ENCODE measurements at regions not wholly inside any gene's neighbourhood (a gene's known extent, or its start where the extent isn't known, plus 50 kb on each side); places are given as distances from the start of the nearest gene placed in this dataset.

DNA sequence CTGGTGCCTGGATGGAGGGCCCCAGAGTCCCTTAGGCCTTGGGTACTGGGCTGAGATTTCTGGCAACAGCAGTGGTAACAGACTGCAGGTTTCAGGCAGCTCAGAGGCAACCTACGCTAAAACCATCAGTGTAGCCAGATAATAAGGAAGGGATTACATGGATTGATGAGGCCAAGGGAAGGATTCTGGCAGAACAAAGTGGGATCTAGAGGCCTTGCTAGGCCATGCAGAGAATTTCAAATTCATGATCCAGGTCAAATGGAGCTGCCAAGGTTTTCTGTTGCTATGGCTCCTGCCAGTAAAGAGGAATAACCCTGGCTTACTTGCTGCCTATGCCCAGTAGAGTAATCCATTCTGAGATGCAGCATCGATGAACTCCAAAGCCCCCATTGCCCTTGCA is 445.7 kb downstream of the ADRA2A start:
- DNase-seq (ENCODE audit: insufficient read length, low spot score): no peak
- TF ChIP-seq POLR2A (IDR thresholded peaks at IDR 0.05; ENCODE audit: low read depth, low read length): no peak
- FAIRE-seq: no peak

DNA sequence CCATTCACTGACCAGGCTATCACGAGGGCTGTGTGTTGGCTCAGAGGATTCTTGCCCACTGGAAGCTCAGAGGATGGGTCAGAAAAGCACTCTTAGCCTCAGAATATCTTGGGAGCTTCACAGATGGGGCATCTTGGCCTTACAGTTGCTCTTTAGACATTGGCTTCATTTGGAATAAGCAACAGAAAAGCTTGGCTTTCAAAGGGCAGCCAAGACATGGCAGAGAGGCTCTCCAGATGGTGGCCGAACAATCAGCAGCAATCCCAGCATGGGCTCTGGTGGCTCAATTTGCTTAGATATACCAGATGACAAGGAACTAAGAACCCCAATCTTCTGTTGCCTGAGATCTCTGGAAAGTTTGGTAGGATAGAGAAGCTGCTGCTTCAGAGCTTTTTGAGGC is 446.2 kb downstream of the ADRA2A start:
- TF ChIP-seq POLR2A (IDR thresholded peaks at IDR 0.05; ENCODE audit: low read depth, low read length): no peak
- DNase-seq (ENCODE audit: insufficient read length, low spot score): no peak
- no peak for FAIRE-seq

DNA sequence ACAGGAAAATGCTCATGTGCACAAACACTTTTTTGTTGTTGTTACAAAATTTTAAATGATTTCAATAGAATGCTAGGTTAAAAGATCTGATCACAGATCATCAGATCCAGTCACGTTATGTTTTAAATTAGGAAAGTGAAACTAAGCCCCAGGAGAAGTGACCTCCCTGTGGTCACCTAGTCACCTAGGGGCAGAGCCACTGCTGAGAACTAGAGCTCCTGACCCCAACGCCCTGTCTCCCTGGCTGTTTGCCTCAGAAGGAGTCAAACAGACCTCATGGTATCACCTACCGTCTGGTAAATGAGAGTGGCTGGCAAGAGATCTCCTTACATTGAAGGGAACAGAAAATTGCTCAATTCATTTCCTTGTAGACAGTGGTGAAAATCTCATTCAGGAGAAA is 447.3 kb downstream of the ADRA2A start:
- TF ChIP-seq POLR2A (IDR thresholded peaks at IDR 0.05; ENCODE audit: low read depth, low read length): no peak
- no peak for DNase-seq (ENCODE audit: insufficient read length, low spot score)
- FAIRE-seq: no peak

DNA sequence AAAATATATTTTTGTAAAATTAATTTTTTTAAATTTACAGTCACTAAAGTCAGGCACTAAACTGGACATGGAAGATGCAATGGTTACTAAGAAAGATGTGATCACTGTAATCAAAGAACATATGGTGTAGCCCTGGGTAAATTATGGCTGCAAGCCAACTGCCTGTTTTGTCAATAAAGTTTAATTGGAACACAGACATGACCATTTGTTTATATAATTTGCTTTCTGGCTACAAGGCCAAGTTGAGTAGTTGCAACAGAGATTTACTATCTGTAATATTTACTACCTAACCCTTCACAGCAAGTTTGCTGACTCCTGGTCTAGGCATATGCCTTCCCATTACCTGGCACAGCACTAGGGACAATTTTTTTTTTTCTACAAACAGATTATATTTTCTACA is 448.9 kb downstream of the ADRA2A start:
- no peak for DNase-seq (ENCODE audit: insufficient read length, low spot score)
- FAIRE-seq: no peak
- TF ChIP-seq POLR2A (IDR thresholded peaks at IDR 0.05; ENCODE audit: low read depth, low read length): no peak

DNA sequence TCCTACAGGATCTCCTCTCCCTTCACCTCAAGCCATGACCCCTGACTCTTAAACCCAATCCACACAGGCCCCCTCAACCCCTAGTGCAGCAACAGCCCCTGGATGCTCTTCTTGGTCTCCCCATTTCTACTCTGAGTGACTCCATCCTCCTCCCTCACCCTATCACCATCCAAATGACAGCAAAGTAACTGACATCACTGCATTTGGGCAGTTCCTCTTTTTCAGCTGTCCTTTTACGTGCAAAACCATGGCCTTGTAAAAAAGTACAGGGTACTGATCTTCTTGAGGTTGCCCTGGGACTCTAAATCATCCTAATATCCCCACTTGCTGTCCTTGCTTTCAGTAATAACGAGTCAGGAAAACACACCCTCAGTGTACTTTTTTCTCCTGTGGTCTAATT is 454.9 kb downstream of the ADRA2A start:
- no peak for TF ChIP-seq POLR2A (IDR thresholded peaks at IDR 0.05; ENCODE audit: low read depth, low read length)
- DNase-seq (ENCODE audit: insufficient read length, low spot score) (no peak), FAIRE-seq (no peak)

DNA sequence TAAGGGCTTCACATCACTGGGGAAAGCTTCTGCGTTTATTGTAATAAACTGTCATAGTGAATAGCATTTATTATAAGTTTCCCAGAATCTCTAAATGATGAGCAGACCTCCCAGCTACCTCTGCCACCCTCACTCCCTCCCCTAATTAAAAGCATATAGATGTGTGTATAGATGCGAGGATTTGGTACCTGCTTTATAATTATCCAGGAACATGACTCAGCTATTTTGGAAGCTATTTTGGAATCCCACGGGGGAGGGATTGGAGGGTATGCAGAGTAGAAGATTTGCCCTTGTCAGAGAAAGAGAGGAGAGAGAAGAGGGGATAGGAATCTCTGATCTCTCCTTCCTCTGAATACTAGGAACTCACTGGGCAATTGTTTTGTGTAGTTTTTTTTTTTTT is 455.3 kb downstream of the ADRA2A start:
- DNase-seq (ENCODE audit: insufficient read length, low spot score) (no peak), FAIRE-seq (no peak)
- TF ChIP-seq POLR2A (IDR thresholded peaks at IDR 0.05; ENCODE audit: low read depth, low read length): no peak

DNA sequence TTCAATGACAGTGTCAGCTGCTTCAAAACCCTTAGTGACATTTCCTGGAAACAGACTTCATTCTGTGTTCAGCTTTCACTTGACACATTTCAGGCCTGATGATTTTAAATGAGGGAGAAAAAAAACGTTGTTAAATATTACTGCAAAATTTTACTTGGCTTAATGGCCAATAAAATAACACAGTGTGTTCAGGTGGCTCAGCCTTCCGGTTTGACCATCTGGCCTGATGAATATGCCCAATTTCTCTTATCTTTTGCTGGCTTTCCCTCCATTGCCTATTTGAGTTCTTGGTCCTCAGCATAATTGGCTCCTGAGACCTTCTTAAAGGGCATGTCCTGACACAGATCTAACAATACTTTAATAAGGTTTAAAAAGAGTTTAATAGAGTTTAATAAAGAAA is 462.4 kb downstream of the ADRA2A start:
- TF ChIP-seq POLR2A (IDR thresholded peaks at IDR 0.05; ENCODE audit: low read depth, low read length): no peak
- DNase-seq (ENCODE audit: insufficient read length, low spot score): no peak
- FAIRE-seq: no peak

DNA sequence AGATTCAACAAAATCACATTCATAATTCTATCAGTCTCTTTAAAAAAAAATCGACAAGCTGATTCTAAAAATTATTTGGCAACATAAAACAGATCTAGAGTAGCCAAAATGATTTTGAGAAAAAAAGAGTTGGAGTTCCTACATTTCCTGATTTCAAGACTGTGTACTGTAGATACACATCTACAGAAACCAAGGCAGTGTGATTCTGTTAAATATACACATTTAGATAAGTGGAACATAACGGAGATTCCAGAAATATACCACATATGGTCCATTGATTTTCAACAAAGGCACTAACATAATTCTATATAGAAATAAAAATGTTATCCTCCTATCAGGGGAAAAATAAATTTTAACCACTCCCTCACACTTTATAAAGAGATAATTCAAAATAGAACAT is 467.0 kb downstream of the ADRA2A start:
- TF ChIP-seq POLR2A (IDR thresholded peaks at IDR 0.05; ENCODE audit: low read depth, low read length): no peak
- no peak for FAIRE-seq
- DNase-seq (ENCODE audit: insufficient read length, low spot score): no peak

DNA sequence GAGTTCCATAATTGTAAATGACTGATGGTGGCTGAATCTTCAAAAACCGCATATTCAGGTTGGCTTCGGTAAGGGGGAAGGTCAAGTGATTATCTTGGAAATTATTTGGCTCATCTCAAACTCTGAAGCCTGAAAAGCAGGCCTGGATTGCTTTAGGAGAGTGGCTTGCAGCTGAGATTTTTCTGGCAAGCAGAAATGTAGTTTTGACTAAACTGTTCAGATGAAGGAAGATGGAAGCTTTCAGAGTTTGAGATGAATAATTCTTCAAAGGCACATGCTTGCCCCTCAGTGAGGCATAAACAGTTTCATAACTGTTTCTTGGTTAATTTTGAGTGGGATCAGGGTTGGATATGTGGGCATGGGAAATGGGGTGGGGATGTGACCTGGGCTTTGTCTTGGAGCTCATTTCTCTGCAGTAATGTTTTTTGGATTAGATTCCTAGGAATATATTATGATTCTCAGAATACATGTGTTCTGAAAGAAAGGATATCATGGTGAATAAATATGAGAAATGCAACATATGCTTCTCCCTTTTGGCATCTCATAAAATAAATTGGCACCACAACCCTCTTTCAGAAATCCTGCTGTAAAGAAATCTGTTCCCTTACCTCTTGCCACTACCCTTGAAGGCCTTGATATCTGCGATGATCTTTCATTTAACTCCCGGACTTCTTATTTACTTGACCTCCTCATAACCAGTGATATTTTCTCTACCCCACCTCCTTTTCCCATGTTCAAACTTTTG is 469.2 kb downstream of the ADRA2A start:
- FAIRE-seq: no peak
- TF ChIP-seq POLR2A (IDR thresholded peaks at IDR 0.05; ENCODE audit: low read depth, low read length): no peak
- DNase-seq (ENCODE audit: insufficient read length, low spot score): no peak

DNA sequence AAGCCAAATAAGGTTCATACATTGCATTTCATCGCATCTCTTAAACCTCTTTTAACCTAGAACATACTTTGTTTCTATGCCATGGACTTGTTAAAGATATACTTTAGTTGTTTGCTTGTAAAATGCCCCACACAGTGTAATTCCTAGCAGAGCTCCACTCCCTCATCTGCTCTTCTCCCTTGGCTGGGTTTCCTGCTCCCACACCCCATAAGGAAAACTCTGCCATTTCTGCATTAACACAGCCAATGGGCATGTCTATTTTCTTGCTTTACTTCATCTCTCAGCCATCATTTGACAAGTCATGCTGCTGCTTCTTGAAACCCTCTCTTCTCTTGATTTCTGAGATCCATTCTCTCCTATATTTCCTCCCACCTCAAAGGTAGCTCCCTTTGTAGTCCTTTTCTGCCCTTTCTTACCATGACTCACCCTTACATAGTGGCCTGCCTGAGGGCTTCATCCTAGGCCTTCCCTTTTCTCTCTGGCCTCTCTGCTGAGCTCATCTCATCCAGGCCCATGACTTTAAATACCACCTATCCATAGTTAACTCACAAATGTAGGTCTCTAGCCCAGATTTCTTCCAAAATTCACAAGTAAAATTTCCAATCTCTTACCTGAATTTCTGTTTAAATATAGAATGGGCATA is 471.4 kb downstream of the ADRA2A start:
- DNase-seq (ENCODE audit: insufficient read length, low spot score) (no peak), FAIRE-seq (no peak)
- TF ChIP-seq POLR2A (IDR thresholded peaks at IDR 0.05; ENCODE audit: low read depth, low read length): no peak

DNA sequence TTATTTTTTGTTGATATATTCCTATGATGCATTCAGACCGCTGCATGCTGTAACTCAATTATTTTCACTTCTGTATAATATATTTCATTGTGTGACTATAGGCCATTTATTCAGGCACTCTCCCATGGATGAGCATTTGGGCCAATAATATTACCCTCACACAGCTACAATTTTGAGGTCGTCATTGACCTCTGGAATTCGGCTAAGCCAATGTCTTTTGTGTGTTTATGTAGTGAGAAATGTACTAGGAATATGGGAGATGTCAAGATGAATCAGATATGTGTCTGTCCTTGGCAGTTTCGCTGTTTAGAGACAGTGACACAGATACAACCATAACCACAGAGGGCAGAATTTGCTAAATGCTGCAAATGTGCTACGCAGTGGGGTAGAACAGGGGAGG is 474.2 kb downstream of the ADRA2A start:
- DNase-seq (ENCODE audit: insufficient read length, low spot score) (no peak), FAIRE-seq (no peak)
- TF ChIP-seq POLR2A (IDR thresholded peaks at IDR 0.05; ENCODE audit: low read depth, low read length): no peak

DNA sequence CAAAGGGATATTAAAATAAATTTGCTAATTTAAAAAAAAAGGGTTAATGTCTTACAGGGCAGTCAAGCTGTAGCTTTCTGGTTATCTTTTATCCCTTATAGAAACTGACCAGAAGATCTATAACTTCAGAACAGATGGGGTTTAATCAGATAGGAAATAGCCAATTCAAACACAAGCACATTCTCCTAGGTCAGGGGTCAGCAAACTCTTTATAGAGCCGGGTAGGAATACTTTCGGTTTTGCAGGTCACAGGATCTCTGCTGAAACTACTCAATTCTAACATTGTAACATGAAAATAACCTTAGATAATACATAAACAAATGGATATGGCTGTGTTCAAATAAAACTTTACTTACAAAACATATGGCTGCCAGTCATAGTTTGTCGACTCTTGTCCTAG is 479.8 kb downstream of the ADRA2A start:
- no peak for FAIRE-seq
- DNase-seq (ENCODE audit: insufficient read length, low spot score): no peak
- TF ChIP-seq POLR2A (IDR thresholded peaks at IDR 0.05; ENCODE audit: low read depth, low read length): no peak

DNA sequence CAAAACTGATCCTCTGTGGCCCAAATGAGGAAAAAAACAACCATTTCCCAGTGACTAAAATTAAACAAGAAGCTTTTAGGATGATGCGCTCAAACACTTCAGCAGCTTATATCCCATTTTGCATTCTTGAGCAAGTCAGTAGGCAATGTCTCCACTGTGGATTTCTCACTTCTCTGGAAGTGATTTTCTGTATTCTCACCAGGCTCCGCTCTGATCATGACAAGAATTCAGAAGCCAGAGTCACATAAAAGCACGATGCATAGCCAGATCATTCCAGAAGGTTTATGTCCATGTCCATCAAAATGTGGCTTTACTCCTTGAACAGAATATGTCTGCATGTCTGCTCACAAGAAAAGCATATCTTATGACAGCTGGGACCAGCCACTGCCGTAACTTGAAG is 481.4 kb downstream of the ADRA2A start:
- no peak for TF ChIP-seq POLR2A (IDR thresholded peaks at IDR 0.05; ENCODE audit: low read depth, low read length)
- DNase-seq (ENCODE audit: insufficient read length, low spot score) (no peak), FAIRE-seq (no peak)

DNA sequence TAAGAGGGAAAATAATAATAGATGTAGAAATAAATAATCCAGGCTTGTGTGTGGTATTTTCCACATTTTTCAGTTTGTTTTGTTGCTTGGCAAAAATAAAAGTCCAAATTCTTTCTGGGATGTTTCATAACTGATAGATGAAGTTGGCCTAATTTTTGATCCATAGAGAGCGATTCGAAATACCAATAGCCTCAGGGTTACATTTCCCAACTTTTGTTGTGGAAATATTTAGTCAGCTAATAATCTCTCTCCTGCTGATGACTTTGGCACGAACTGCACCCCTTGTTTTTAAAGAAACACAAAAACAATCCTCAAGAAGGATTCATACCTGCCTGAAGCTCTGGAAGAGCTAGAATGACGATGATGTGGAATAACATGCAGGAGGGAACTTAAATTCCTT is 483.2 kb downstream of the ADRA2A start:
- FAIRE-seq: no peak
- DNase-seq (ENCODE audit: insufficient read length, low spot score): no peak
- TF ChIP-seq POLR2A (IDR thresholded peaks at IDR 0.05; ENCODE audit: low read depth, low read length): no peak

DNA sequence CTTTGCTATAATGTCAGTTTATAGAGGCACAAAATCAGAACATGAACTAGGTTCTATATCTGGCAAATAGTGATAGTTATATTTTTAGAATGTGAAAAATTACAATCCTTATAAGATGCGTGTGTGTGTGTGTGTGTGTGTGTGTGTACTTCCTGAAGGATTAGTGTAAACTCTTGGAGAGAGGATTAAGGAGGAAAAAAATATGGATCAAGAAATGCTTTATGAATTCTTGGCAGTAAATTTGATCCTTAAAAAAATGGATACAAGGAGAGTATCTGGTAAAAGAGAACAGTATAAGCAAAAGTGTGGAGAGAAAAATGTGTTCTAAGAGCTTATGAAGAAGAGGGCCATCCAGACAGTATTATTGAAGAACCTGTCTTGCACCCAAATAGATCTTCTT is 484.3 kb downstream of the ADRA2A start:
- TF ChIP-seq POLR2A (IDR thresholded peaks at IDR 0.05; ENCODE audit: low read depth, low read length): no peak

More for the DNA sequence above, 484.3 kb downstream of the ADRA2A start:
- no peak for DNase-seq (ENCODE audit: insufficient read length, low spot score)
- FAIRE-seq: no peak

Measured in H54 (cell line).